C1 segment of cervical spinal cord (tissue), 14 donors: ENCODE measurements at regions not wholly inside any gene's neighbourhood (a gene's known extent, or its start where the extent isn't known, plus 50 kb on each side); places are given as distances from the start of the nearest gene placed in this dataset.
"Not testable (repeated sequence)": the region's sequence is repeated elsewhere in the genome, so short reads cannot be mapped to it uniquely, and the experiment has no call there.

Source experiments
- DNase-seq, 14 donors: peaks; one replicate each; lab custom pipeline; 2025; lab: John Stamatoyannopoulos, UW

- no peak for DNase-seq
Observed at GRCh38 chr5:174433098-174433497, 291.3 kb upstream of the MSX2 start.

GRCh38 chr5:174436750-174437149 lies 287.6 kb upstream of the MSX2 start:
- DNase-seq: no peak

- no peak for DNase-seq
Observed at GRCh38 chr5:174444479-174445188, 279.7 kb upstream of the MSX2 start.

- DNase-seq: no peak
Observed at GRCh38 chr5:174446446-174446845, 277.9 kb upstream of the MSX2 start.

GRCh38 chr5:174446988-174447387 lies 277.4 kb upstream of the MSX2 start:
- no peak for DNase-seq

DNA sequence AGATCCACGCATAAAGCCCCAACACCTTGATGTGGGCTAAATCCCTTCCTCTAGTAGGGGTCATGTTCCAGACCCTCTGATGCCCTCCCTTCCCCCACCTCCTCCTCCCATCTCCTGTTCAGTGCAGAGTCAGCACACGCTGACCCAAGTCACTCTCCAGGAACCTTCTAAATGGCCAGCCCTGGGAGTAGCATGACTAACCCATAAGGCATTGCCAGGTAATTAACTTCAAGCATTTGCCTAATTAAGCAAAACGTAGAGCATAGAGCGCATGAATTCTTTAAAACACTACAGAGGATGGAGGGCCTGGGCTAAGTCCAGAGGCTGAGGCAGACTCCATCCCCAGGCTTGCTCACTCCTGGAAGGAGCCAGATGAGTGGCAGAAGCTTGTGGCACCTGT lies 276.3 kb upstream of the MSX2 start:
- no peak for DNase-seq

- DNase-seq: no peak
Observed at GRCh38 chr5:174448662-174449061, 275.7 kb upstream of the MSX2 start.

GRCh38 chr5:174453690-174454089 lies 270.7 kb upstream of the MSX2 start:
- no peak for DNase-seq

GRCh38 chr5:174454464-174454863 lies 269.9 kb upstream of the MSX2 start:
- no peak for DNase-seq

DNA sequence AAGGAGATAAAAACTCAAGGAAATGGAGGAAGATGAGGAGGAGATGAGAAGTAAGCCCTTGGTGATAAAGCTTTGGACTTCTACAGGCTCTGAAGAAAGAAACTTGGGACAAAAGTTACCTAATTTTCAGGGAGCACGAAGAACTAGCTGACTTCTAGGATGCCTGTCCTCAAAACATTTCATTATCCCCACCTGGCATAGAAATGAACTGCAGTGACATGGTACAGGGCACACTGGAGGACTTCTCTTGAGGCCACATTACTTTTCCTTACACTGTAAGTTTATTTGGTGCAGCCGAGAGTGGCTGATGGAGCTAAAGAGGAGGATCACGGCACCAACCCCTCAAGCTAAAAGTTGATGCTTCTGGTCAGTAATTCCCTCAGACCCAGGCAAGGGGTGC lies 269.5 kb upstream of the MSX2 start:
- no peak for DNase-seq

- no peak for DNase-seq
Observed at GRCh38 chr5:174455301-174455700, 269.1 kb upstream of the MSX2 start.

DNA sequence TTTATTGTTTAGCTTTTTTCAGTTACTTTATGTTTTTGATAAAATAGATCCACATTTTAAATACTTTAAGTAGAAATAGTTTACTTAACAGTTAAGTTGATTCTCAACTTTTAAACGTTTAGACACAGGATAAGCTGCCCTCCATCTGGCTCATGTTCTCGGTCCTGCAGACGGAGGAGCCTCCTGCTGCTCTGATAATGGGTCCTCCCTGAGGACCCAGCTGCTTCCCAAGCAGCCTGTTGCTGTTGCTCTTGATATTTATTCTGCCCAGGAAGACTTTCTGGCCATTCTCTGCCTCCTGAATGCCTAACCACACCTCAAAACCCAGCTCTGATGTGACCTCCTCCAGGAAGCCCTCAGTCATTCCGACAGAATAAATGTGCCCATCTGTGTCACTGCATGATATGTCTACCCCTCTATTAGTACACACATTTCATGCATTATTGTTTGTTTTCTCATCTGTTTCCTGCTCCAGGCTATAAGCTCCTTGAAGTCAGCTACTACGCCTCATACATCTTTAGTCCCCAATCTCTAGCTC lies 267.2 kb upstream of the MSX2 start:
- DNase-seq: no peak

DNA sequence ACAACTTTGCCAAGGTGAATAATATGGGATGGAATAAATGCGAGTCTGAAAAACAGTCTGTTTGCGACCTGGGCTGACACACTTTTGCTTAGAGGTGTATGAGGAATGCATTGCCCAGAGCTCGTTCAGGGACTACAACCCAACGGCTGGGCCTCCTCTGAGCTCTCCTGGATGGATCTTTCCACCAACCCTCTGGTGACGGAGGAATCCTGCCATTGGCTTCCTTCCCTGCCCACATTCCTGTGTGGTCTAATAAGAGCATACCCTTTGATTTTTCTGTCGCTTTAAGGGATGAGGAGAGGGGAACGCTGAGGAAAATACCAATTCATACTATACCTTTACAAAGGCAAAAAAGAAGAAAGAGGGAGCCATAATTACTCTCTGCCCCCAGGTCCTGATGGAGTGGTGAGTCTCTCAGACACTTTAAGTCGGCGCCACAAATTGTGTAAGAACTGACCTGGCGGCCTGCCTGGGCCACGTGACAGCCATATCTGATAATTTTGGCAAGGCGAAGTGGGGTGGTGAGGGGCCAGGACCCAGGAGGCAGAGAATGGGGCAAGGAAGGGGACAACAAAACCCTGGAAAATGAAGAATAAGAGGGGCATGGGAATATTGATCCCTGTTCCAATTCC lies 265.2 kb upstream of the MSX2 start:
- no peak for DNase-seq

- no peak for DNase-seq
Observed at GRCh38 chr5:174459832-174460448, 264.4 kb upstream of the MSX2 start.

DNA sequence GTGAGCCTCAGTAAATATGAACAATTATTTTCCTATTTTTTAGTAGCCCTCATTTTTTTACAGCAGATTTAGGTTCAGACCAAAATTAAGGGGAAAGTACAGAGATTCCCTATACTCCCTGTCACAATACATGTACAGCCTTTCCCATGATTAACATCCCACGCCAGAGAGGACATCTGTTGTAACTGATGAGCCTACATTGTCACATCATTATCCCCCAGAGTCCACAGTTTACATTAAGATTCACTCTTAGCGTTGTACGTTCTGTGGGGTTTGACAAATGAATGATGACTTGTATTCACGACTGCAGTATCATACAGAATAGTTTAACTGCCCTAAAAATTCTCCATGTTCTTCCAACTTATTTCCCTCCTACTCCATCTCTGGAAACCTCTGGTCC lies 262.3 kb upstream of the MSX2 start:
- DNase-seq: no peak

DNA sequence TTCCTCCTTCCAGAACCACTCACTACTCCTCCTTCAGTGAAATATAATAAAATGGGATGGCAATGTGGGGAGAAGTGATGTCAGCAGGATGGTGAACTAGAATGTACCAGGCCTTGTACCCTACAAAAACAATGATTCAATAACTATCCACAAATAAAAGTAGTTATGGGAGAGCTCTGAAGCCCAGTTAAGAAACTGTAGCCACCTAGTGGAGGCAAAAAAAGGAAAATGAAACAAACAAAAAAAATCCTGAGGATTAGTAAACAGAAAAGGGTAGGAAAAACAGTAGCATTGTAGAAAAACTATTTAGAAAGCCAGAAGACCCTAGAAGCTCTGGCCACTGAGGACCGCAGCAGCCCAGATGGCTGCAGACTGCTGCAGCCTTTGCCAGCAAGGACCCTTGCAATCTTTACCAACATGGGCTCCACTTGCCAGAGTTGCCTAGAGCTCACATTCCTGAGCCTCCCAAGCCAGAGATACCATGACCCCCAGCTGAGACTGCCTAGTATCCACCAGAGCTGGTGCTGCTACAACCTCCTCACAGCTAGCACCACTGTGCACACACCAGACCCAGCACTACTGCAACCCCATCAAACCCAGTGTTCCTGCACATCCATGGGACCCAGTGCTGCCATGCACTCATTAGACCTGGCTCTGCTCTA lies 259.7 kb upstream of the MSX2 start:
- DNase-seq: no peak

GRCh38 chr5:174471528-174471927 lies 252.9 kb upstream of the MSX2 start:
- DNase-seq: not testable (repeated sequence)

GRCh38 chr5:174472956-174473355 lies 251.4 kb upstream of the MSX2 start:
- DNase-seq: no peak

DNA sequence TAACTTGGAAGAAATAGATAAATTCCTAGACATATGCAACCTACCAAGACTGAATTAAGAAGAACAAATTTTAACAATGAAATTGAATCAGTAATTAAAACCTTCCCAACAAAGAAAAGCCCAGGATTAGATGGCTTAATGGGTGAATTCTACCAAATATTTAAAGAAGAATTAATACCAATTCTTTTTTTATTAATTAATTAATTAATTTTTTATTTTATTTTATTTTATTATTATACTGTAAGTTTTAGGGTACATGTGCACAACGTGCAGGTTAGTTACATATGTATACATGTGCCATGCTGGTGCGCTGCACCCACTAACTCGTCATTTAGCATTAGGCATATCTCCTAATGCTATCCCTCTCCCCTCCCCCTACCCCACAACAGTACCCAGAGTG lies 248.4 kb upstream of the MSX2 start:
- DNase-seq: not testable (repeated sequence)

DNA sequence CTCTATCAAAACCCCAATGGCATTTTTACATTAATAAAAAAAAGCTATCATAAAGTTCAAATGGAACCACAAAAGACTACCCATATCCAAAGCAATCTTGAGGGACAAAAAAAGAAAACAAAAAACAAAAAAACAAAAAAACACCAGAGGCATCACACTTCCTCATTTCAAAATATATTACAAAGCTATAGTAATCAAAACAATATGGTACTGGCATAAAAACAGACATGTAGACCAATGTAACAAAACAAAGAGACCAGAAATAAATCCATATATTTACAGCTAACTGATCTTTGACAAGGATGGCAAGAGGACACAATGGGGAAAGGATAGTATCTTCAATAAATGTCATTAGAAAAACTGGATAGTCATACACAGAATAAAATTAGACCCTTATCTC lies 245.1 kb upstream of the MSX2 start:
- DNase-seq: no peak

DNA sequence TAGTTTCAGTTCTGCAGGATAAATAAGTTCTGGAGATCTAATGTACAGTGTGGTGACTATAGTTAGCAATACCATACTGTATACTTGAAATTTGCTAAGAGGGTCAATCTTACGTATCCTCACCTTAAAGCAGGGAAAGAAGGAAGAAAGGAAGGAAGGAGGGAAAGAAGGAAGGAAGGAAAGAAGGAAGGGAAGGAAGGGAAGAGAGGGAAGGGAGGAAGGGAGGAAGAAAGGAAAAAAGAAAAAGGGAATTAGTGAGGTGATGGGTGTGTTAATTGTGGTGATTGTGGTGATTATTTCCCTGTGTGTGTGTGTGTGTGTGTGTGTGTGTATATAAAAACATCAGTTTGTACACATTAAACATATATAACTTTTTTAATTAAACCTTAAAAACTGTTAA lies 242.6 kb upstream of the MSX2 start:
- DNase-seq: no peak

DNA sequence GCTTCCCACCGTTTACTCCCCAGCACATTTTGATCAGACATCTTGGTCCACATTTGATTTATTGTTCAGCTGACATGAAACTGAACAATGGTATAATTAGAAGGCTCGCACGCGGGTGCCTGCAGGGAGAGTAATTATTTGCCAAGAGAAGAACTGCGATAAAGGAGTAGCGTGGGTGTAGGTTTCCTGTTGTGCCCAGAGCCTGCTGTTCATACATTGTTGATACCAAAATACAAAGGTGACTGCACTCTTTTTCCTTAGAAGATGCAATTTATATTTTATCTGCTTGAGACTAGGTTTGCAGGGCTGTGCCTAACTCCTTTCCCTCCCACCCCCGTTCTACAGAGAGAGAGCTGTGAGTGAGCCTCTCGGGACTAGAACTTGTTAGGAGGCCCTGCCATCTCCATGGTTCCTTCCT lies 241.8 kb upstream of the MSX2 start:
- DNase-seq: no peak
